ENCODE measurements at regions not wholly inside any gene's neighbourhood (a gene's known extent, or its start where the extent isn't known, plus 50 kb on each side); places are given as distances from the start of the nearest gene placed in this dataset.

GRCh38 chr5:128615578-128615977 lies 77.5 kb upstream of the FBN2 start:
- TF ChIP-seq CTCF (IDR thresholded peaks at IDR 0.05; ENCODE audit: borderline replicate concordance, extremely low read depth, low read length, poor library complexity, severe bottlenecking) (no peak), EZH2 (IDR thresholded peaks at IDR 0.05; ENCODE audit: borderline replicate concordance, low read depth, low read length, severe bottlenecking) (no peak)
